Upper lobe of left lung (tissue), 6 donors: ENCODE measurements at regions not wholly inside any gene's neighbourhood (a gene's known extent, or its start where the extent isn't known, plus 50 kb on each side); places are given as distances from the start of the nearest gene placed in this dataset.

Experiments used
- ATAC-seq, 2 donors: fragments of 200-7000 bp; cut with Tn5 transposase; one replicate each; pipeline ENCODE4 v1.9.1; 2022; ENCODE audit warnings: mild to moderate bottlenecking in 2 of 2, moderate library complexity in 2 of 2; ENCODE audit not compliant: low FRiP score in 2 of 2
- DNase-seq, 2 donors: peaks; one replicate each; pipeline ENCODE4 v3.0.0-alpha.2; 2019 to 2020
- H3K27ac ChIP-seq, 4 donors: fragments of 200-600 bp; sonication (generic); one replicate each; pipeline ENCODE4 v1.5.1; 2016 to 2019
- H3K27me3 ChIP-seq, 4 donors: fragments of 200-600 bp; sonication (generic); one replicate each; pipeline ENCODE4 v1.5.1; 2017 to 2019
- H3K36me3 ChIP-seq, 4 donors: fragments of 200-600 bp; sonication (generic); one replicate each; pipeline ENCODE4 v1.5.1; 2016 to 2019
- H3K4me1 ChIP-seq, 4 donors: fragments of 200-600 bp; sonication (generic); one replicate each; pipeline ENCODE4 v1.5.1; 2018 to 2019
- H3K4me3 ChIP-seq, 4 donors: fragments of 200-600 bp; sonication (generic); one replicate each; pipeline ENCODE4 v1.5.1; 2017 to 2019; ENCODE audit warnings: mild to moderate bottlenecking in 2 of 4, moderate library complexity in 1 of 4
- H3K9me3 ChIP-seq, 4 donors: fragments of 200-600 bp; sonication (generic); one replicate each; pipeline ENCODE4 v1.5.1; 2018 to 2019
- EP300 ChIP-seq, 4 donors: sonication (generic); formaldehyde crosslinking; IDR thresholded peaks; one replicate each; pipeline ENCODE4 v1.5.1; 2017; ENCODE audit warnings: antibody characterized with exemption in 4 of 4, control low read depth in 2 of 4
- POLR2A ChIP-seq, 4 donors: fragments of 450-650 bp; IDR thresholded peaks; one replicate each; pipeline ENCODE4 v1.5.1; 2016 to 2017; ENCODE audit warnings: antibody characterized with exemption in 4 of 4, mild to moderate bottlenecking in 2 of 4
- POLR2AphosphoS5 ChIP-seq, 2 donors: sonication (generic); formaldehyde crosslinking; IDR thresholded peaks; one replicate each; pipeline ENCODE4 v1.5.1; 2017; ENCODE audit warnings: antibody characterized with exemption in 2 of 2
- WGBS, 2 donors: methylation state at CpG; one replicate each; pipeline ENCODE4 v1.1.5; 2017 to 2018; 5-methylcytosine and 5-hydroxymethylcytosine counted together
- TF ChIP-seq, protein P1 (sequence below), 6 experiments: fragments of 450-650 bp in 4 of 6; fragments of 200-600 bp in 2 of 6; sonication (generic) in 2 of 6; IDR thresholded peaks; one replicate each; pipeline ENCODE4 v1.5.1; 2016 to 2019; ENCODE audit warnings: antibody characterized with exemption in 6 of 6
- donor health status: DM: no; HTN: no; CAD: no; lungs with moderate emphysema.
- donor health status: DM: no; HTN: yes; CAD: no; lungs with severe emphysema.

DNA sequence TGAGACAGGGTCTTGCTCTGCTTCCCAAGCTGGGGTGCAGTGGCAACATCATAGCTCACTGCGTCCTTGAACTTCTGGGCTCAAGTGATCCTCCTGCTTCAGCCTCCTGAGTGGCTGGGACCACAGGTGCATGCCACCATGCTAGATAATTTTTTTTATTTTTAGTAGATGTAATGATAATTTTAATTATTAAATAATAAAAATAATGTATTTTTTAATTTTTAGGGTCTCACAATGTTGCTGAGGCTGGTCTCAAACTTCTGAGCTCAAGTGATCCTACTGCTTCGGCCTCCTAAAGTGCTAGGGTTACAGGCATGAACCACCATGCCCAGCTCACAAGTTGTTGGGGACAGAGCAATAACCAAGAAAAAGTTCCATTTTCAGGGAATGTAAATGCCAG, 138.0 kb upstream of the RALGAPA2 start:
- 92 to 98% methylated on average over 2 of the region's 2 CpGs for WGBS, 2 donors
- Histone ChIP-seq H3K9me3 (no peaks in the 10 kb centered on the region), H3K36me3 (no peaks in the 10 kb centered on the region), H3K4me1 (no peaks in the 10 kb centered on the region), H3K4me3 (no peak overlapping the region), H3K27ac (no peak overlapping the region), H3K27me3 (no peaks in the 10 kb centered on the region)
- TF ChIP-seq, protein P1, sequence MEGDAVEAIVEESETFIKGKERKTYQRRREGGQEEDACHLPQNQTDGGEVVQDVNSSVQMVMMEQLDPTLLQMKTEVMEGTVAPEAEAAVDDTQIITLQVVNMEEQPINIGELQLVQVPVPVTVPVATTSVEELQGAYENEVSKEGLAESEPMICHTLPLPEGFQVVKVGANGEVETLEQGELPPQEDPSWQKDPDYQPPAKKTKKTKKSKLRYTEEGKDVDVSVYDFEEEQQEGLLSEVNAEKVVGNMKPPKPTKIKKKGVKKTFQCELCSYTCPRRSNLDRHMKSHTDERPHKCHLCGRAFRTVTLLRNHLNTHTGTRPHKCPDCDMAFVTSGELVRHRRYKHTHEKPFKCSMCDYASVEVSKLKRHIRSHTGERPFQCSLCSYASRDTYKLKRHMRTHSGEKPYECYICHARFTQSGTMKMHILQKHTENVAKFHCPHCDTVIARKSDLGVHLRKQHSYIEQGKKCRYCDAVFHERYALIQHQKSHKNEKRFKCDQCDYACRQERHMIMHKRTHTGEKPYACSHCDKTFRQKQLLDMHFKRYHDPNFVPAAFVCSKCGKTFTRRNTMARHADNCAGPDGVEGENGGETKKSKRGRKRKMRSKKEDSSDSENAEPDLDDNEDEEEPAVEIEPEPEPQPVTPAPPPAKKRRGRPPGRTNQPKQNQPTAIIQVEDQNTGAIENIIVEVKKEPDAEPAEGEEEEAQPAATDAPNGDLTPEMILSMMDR (IDR thresholded peaks at IDR 0.05) = no peak
- TF ChIP-seq POLR2A (IDR thresholded peaks at IDR 0.05) = no peak
- no peak for DNase-seq
- ATAC-seq = no peak

DNA sequence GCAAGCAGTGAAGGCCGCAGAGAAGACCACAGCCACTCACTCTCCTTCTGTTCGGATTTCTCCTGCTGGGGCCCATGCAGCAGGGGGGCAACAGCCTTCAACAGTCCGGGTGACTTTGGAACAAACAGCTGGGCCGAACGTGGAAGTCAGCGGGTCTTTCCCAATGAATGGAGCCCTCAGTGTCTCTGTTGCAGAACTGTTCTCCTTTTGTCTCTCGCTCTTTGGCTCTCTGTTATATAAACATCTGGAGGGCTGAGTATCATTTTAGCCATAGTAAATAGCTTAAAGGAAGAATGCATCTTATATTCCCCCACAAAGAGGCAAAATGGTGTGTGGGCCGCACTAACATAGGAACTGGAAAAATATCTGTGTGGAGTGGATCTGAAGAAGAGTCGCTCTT, 136.7 kb upstream of the RALGAPA2 start:
- Histone ChIP-seq H3K36me3 (no peaks in the 10 kb centered on the region), H3K4me1 (no peaks in the 10 kb centered on the region), H3K9me3 (no peaks in the 10 kb centered on the region), H3K27me3 (no peaks in the 10 kb centered on the region), H3K4me3 (no peak overlapping the region), H3K27ac (no peak overlapping the region)
- DNase-seq = no peak
- TF ChIP-seq, protein P1 (IDR thresholded peaks at IDR 0.05) = no peak
- TF ChIP-seq POLR2A (IDR thresholded peaks at IDR 0.05) (no peak), POLR2AphosphoS5 (IDR thresholded peaks at IDR 0.05) (no peak)
- WGBS, 2 donors = 84 to 93% methylated on average over 8 to 9 of the region's 9 CpGs
- ATAC-seq = no peak

DNA sequence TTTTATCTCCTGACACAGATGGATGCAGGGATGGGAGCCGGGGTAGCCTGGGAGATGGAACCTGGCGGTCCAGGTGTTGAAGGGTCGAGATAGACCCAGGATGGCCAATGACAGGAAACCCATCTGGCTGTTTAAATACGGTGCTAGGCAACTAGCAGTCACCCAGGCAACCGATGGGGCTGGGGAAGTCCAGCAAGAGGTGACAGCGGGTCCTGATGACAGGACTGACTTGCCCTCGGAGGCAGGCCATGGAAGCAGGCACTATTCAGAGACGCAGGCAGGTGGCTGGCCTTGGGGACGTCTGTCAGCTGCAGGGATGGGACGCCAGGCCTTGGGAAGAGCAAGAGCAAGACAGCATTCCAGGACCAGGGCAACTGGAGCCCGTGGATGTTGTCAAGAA, 135.4 kb upstream of the RALGAPA2 start:
- no peak for TF ChIP-seq EP300 (IDR thresholded peaks at IDR 0.05)
- TF ChIP-seq, protein P1 (IDR thresholded peaks at IDR 0.05) = no peak
- no peak for TF ChIP-seq POLR2AphosphoS5 (IDR thresholded peaks at IDR 0.05)
- no peak for TF ChIP-seq POLR2A (IDR thresholded peaks at IDR 0.05)
- no peak for ATAC-seq
- no peak for DNase-seq
- Histone ChIP-seq H3K9me3 (no peaks in the 10 kb centered on the region), H3K27me3 (no peaks in the 10 kb centered on the region), H3K27ac (no peak overlapping the region), H3K36me3 (no peaks in the 10 kb centered on the region), H3K4me3 (no peak overlapping the region), H3K4me1 (no peaks in the 10 kb centered on the region)
- 81 to 86% methylated on average over 11 of the region's 11 CpGs for WGBS, 2 donors

DNA sequence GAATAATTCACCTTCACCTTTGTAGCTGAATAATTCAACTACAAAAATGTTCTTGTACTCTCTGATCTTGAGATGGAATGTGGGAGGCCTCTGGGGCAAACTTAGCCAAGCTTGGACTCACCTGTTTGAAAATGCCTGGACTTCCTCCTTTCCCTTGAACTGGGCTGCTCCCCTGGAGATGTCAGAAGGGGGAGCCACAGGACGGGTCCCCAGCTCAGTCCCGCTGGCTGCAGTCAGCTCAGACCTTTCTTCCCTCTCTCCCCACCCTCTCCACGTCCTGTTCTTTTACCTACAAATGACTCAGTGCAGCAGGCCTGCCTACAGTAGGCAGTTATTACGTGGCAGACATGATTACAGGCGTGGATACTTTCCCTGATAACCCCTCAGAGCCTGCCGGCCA, 131.5 kb upstream of the RALGAPA2 start:
- Histone ChIP-seq H3K27ac (no peak overlapping the region), H3K9me3 (no peaks in the 10 kb centered on the region), H3K36me3 (no peaks in the 10 kb centered on the region), H3K27me3 (no peaks in the 10 kb centered on the region), H3K4me3 (no peak overlapping the region), H3K4me1 (no peaks in the 10 kb centered on the region)
- ATAC-seq (no peak), DNase-seq (no peak)
- 51 to 52% methylated on average over 6 of the region's 6 CpGs for WGBS, 2 donors
- TF ChIP-seq EP300 (IDR thresholded peaks at IDR 0.05) = no peak

DNA sequence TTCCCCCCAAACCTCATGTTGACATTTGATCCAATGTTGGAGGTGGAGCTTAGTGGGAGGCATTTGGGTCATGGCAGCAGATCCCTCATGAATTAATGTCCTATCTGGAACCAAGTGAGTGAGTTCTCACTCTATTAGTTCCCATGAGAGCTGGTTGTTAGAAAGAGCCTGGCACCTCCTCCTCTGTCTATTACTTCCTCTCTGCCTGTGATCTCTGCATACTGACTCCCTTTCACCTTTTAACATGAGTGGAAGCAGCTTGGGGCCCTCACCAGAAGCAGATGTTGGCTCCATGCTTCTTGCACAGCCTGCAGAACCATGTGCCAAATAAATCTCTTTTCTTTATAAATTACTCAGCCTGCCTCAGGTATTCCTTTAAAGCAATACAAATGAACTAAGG, 127.3 kb upstream of the RALGAPA2 start:
- H3K27ac ChIP-seq = no peak overlapping the region
- H3K27me3 ChIP-seq = no peaks in the 10 kb centered on the region
- no peak overlapping the region for H3K4me3 ChIP-seq
- TF ChIP-seq, protein P1 (IDR thresholded peaks at IDR 0.05) = no peak
- TF ChIP-seq EP300 (IDR thresholded peaks at IDR 0.05) = no peak
- TF ChIP-seq POLR2A (IDR thresholded peaks at IDR 0.05) = no peak
- TF ChIP-seq POLR2AphosphoS5 (IDR thresholded peaks at IDR 0.05) = no peak
- peaks cover 0 to 11% (median 4%) of the 10 kb centered on the region in 4 donors for H3K4me1 ChIP-seq
- H3K36me3 ChIP-seq = no peaks in the 10 kb centered on the region
- H3K9me3 ChIP-seq = no peaks in the 10 kb centered on the region
- DNase-seq (no peak), ATAC-seq (no peak)
